Loucy (cell line): ENCODE measurements at regions not wholly inside any gene's neighbourhood (a gene's known extent, or its start where the extent isn't known, plus 50 kb on each side); places are given as distances from the start of the nearest gene placed in this dataset.

Experiments
- H2AFZ ChIP-seq: fragments of 200-600 bp; sonication (generic); 2 replicates; pipeline ENCODE4 v1.6.0; 2016; ENCODE audit warnings: antibody characterized with exemption, mild to moderate bottlenecking, low read length, moderate library complexity
- H3F3A ChIP-seq: fragments of 200-600 bp; 2 replicates; pipeline ENCODE4 v1.6.0; 2016; ENCODE audit warnings: antibody characterized with exemption, low read depth, mild to moderate bottlenecking
- H3K27me3 ChIP-seq: fragments of 200-600 bp; sonication (generic); 2 replicates; pipeline ENCODE4 v1.6.1; 2014; ENCODE audit warnings: low read length, mild to moderate bottlenecking; ENCODE audit not compliant: insufficient read depth, poor library complexity, severe bottlenecking
- H3K36me3 ChIP-seq: fragments of 200-600 bp; sonication (generic); 2 replicates; pipeline ENCODE4 v1.6.1; 2016; ENCODE audit warnings: low read length; ENCODE audit not compliant: insufficient read depth
- H3K4me1 ChIP-seq: fragments of 200-600 bp; sonication (generic); 2 replicates; pipeline ENCODE4 v1.5.1; 2014; ENCODE audit warnings: low read length, mild to moderate bottlenecking; ENCODE audit not compliant: insufficient read depth, poor library complexity, severe bottlenecking
- H3K4me2 ChIP-seq: fragments of 200-600 bp; sonication (generic); 2 replicates; pipeline ENCODE4 v1.6.0; 2014; ENCODE audit warnings: antibody characterized with exemption, low read length, low read depth, mild to moderate bottlenecking; ENCODE audit not compliant: poor library complexity, severe bottlenecking
- H3K4me3 ChIP-seq: fragments of 200-600 bp; sonication (generic); 2 replicates; pipeline ENCODE4 v1.5.1; 2014; ENCODE audit warnings: low read length, mild to moderate bottlenecking, mixed read lengths; ENCODE audit not compliant: poor library complexity, severe bottlenecking
- H3K79me2 ChIP-seq: fragments of 200-600 bp; sonication (generic); 2 replicates; pipeline ENCODE4 v1.6.1; 2014; ENCODE audit warnings: low read length; ENCODE audit not compliant: insufficient read depth
- H3K9ac ChIP-seq: fragments of 200-600 bp; sonication (generic); 2 replicates; pipeline ENCODE4 v1.6.0; 2014; ENCODE audit warnings: mild to moderate bottlenecking, low read depth, low read length, moderate library complexity; ENCODE audit not compliant: poor library complexity, severe bottlenecking
- H3K9me2 ChIP-seq: fragments of 200-600 bp; sonication (generic); replicated peaks from 2 replicates; pipeline ENCODE4 v1.6.1; 2016; ENCODE audit warnings: low read depth, low read length, mixed read lengths
- H3K9me3 ChIP-seq: fragments of 200-600 bp; sonication (generic); 2 replicates; pipeline ENCODE4 v1.6.1; 2014; ENCODE audit warnings: mild to moderate bottlenecking, antibody characterized with exemption, low read length, low read depth; ENCODE audit not compliant: insufficient read depth
- H4K20me1 ChIP-seq: fragments of 200-600 bp; sonication (generic); 2 replicates; pipeline ENCODE4 v1.6.0; 2014; ENCODE audit warnings: antibody characterized with exemption, low read length, mild to moderate bottlenecking; ENCODE audit not compliant: insufficient read depth, poor library complexity, severe bottlenecking
- EZH2phosphoT487 ChIP-seq: fragments of 200-600 bp; IDR thresholded peaks from 2 replicates; pipeline ENCODE4 v1.6.1; 2018; ENCODE audit warnings: antibody characterized with exemption, mild to moderate bottlenecking, moderate library complexity, borderline replicate concordance
- TF ChIP-seq, protein P1 (sequence below): fragments of 200-600 bp; sonication (generic); conservative IDR thresholded peaks from 2 replicates; pipeline ENCODE4 v1.5.1; 2014; ENCODE audit warnings: mild to moderate bottlenecking, antibody characterized with exemption, low read length

- H3F3A ChIP-seq, result no peaks in the 10 kb centered on the region
- no peak overlapping the region for H3K4me2 ChIP-seq
- TF ChIP-seq, protein P1, sequence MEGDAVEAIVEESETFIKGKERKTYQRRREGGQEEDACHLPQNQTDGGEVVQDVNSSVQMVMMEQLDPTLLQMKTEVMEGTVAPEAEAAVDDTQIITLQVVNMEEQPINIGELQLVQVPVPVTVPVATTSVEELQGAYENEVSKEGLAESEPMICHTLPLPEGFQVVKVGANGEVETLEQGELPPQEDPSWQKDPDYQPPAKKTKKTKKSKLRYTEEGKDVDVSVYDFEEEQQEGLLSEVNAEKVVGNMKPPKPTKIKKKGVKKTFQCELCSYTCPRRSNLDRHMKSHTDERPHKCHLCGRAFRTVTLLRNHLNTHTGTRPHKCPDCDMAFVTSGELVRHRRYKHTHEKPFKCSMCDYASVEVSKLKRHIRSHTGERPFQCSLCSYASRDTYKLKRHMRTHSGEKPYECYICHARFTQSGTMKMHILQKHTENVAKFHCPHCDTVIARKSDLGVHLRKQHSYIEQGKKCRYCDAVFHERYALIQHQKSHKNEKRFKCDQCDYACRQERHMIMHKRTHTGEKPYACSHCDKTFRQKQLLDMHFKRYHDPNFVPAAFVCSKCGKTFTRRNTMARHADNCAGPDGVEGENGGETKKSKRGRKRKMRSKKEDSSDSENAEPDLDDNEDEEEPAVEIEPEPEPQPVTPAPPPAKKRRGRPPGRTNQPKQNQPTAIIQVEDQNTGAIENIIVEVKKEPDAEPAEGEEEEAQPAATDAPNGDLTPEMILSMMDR, result no peak
- TF ChIP-seq EZH2phosphoT487, result no peak
- no peaks in the 10 kb centered on the region for H4K20me1 ChIP-seq
- no peaks in the 10 kb centered on the region for H3K79me2 ChIP-seq
- H3K9me2 ChIP-seq, result no peaks in the 10 kb centered on the region
- H3K9ac ChIP-seq, result no peak overlapping the region
- no peaks in the 10 kb centered on the region for H3K9me3 ChIP-seq
- no peaks in the 10 kb centered on the region for H3K36me3 ChIP-seq
- H2AFZ ChIP-seq, result no peak overlapping the region
- no peaks in the 10 kb centered on the region for H3K4me1 ChIP-seq
- no peaks in the 10 kb centered on the region for H3K27me3 ChIP-seq
- H3K4me3 ChIP-seq, result no peak overlapping the region
Measured at GRCh38 chr6:19761121-19761520, 76.0 kb upstream of the ID4 start.

DNA sequence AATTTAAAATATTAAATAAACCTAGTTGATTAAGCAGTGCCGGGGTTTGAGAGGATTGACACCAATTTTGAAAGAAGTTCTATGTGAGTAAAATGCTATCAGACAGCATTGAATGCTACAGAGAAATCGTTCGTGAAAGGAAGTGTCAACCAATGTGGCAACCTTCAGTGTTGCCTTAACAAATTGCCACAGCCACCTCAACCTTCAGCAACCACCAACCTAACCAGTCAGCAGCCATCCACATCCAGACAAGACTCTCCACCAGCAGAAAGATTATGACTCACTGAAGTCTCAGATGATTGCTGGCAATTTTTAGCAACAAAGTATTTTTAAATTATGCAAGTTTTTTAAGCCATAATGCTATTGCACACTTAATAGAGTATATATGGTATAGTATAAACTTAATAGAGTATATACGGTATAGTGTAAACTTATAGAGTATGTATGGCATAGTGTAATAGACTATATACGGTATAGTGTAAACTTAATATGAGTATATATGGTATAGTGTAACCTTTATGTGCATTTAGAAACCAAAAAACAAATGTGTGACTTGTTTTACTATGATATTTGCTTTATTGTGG is 65.3 kb upstream of the ID4 start:
- Histone ChIP-seq H3K4me3 (no peak overlapping the region), H3K36me3 (no peaks in the 10 kb centered on the region), H3K9ac (no peak overlapping the region), H3K79me2 (no peaks in the 10 kb centered on the region), H3K9me3 (no peaks in the 10 kb centered on the region), H3F3A (no peaks in the 10 kb centered on the region), H3K4me2 (no peak overlapping the region), H4K20me1 (no peaks in the 10 kb centered on the region), H3K9me2 (no peaks in the 10 kb centered on the region), H3K27me3 (no peaks in the 10 kb centered on the region), H2AFZ (no peak overlapping the region), H3K4me1 (no peaks in the 10 kb centered on the region)
- TF ChIP-seq EZH2phosphoT487, result no peak
- TF ChIP-seq, protein P1, result no peak

DNA sequence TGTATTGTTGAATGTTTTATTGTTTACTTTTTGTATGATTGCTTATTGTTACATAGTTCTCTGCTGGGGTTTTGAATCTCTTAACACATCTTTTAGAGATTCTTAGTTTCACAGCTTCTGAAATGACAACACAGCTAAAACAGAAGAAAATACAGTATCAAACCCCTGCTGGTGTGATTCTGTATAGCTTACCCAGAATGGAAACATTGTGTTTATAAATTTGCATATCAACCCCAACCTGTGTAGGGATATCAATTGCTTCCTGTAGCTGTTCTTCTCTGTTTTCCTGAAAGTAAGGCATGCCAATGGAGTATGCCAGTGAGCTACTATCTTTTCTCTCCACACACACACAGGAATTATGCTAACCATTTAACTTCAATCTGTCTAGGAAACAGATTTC is 64.3 kb upstream of the ID4 start:
- H3K9ac ChIP-seq, result no peak overlapping the region
- H3K79me2 ChIP-seq, result no peaks in the 10 kb centered on the region
- H2AFZ ChIP-seq, result no peak overlapping the region
- TF ChIP-seq, protein P1, result no peak
- H3K4me2 ChIP-seq, result no peak overlapping the region
- H3K4me3 ChIP-seq, result no peak overlapping the region
- no peaks in the 10 kb centered on the region for H3K9me2 ChIP-seq
- H3K36me3 ChIP-seq, result no peaks in the 10 kb centered on the region
- no peaks in the 10 kb centered on the region for H3F3A ChIP-seq
- no peaks in the 10 kb centered on the region for H4K20me1 ChIP-seq
- no peaks in the 10 kb centered on the region for H3K27me3 ChIP-seq
- H3K9me3 ChIP-seq, result no peaks in the 10 kb centered on the region
- no peaks in the 10 kb centered on the region for H3K4me1 ChIP-seq
